CD14-positive monocyte (primary cell): ENCODE measurements at regions not wholly inside any gene's neighbourhood (a gene's known extent, or its start where the extent isn't known, plus 50 kb on each side); places are given as distances from the start of the nearest gene placed in this dataset.

Experiments
- DNase-seq, 3 donors: peaks; one replicate each; pipeline ENCODE4 v3.0.0-alpha.2; 2011 to 2022
- H2AFZ ChIP-seq: 2 replicates; pipeline ENCODE4 v1.6.0; 2012; ENCODE audit warnings: mild to moderate bottlenecking, low read depth, low read length, inconsistent platforms; ENCODE audit not compliant: insufficient read depth, poor library complexity, severe bottlenecking
- H3K27ac ChIP-seq, 2 donors: 1 replicate in 1 of 2; 2 replicates in 1 of 2; pipeline ENCODE4 v1.5.1; 2012 to 2013; ENCODE audit warnings: low read length in 2 of 2, control low read depth in 1 of 2, inconsistent platforms in 1 of 2, low read depth in 1 of 2, mild to moderate bottlenecking in 1 of 2
- H3K27me3 ChIP-seq, 2 donors: one replicate each; pipeline versions ENCODE4 v1.6.0 to v1.6.1; 2011 to 2013; ENCODE audit warnings: low read length in 2 of 2; ENCODE audit not compliant: control insufficient read depth in 2 of 2, insufficient read depth in 2 of 2
- H3K36me3 ChIP-seq, 2 donors: replicated peaks in 1 of 2; 1 replicate in 1 of 2; 2 replicates in 1 of 2; pipeline versions ENCODE4 v1.5.1 to v1.6.1; 2012 to 2013; ENCODE audit warnings: low read length in 2 of 2, control low read depth in 1 of 2, inconsistent platforms in 1 of 2, mild to moderate bottlenecking in 1 of 2; ENCODE audit not compliant: insufficient read depth in 2 of 2, control insufficient read depth in 1 of 2
- H3K4me1 ChIP-seq, 2 donors: 1 replicate in 1 of 2; 2 replicates in 1 of 2; pipeline versions ENCODE4 v1.5.1 to v1.6.1; 2012 to 2013; ENCODE audit warnings: low read length in 2 of 2, control low read depth in 1 of 2, inconsistent platforms in 1 of 2, mild to moderate bottlenecking in 1 of 2, moderate library complexity in 1 of 2; ENCODE audit not compliant: insufficient read depth in 2 of 2, control insufficient read depth in 1 of 2
- H3K4me2 ChIP-seq: replicated peaks from 2 replicates; pipeline ENCODE3; 2012; ENCODE audit warnings: low read length, moderate library complexity, mild to moderate bottlenecking; ENCODE audit not compliant: poor library complexity, severe bottlenecking; ENCODE audit errors: extremely low read depth
- H3K4me3 ChIP-seq, 3 experiments: fragments of 200-600 bp in 1 of 3; sonication (generic) in 1 of 3; replicated peaks in 1 of 3; 1 replicate in 2 of 3; 2 replicates in 1 of 3; pipeline ENCODE4 v1.5.1; 2011 to 2013; ENCODE audit warnings: low read length in 3 of 3, mild to moderate bottlenecking in 3 of 3, control low read depth in 2 of 3, low read depth in 2 of 3, inconsistent platforms in 1 of 3, moderate library complexity in 1 of 3
- H3K79me2 ChIP-seq: 2 replicates; pipeline ENCODE4 v1.6.0; 2012; ENCODE audit warnings: mild to moderate bottlenecking, control low read depth, inconsistent platforms, low read length, moderate library complexity; ENCODE audit not compliant: insufficient read depth
- H3K9ac ChIP-seq: 2 replicates; pipeline ENCODE4 v1.6.0; 2017; ENCODE audit warnings: low read length, mild to moderate bottlenecking; ENCODE audit not compliant: insufficient read depth, poor library complexity, severe bottlenecking
- H3K9me3 ChIP-seq, 2 donors: replicated peaks in 1 of 2; 1 replicate in 1 of 2; 2 replicates in 1 of 2; pipeline versions ENCODE4 v1.5.1 to v1.6.1; 2012 to 2013; ENCODE audit warnings: low read length in 2 of 2, control low read depth in 1 of 2; ENCODE audit not compliant: control insufficient read depth in 1 of 2, insufficient read depth in 1 of 2
- H4K20me1 ChIP-seq: 2 replicates; pipeline ENCODE4 v1.6.0; 2012; ENCODE audit warnings: mild to moderate bottlenecking, low read length, control low read depth, moderate library complexity; ENCODE audit not compliant: insufficient read depth
- H3K27ac Mint-ChIP-seq, 7 donors: one replicate each; pipeline ENCODE4 v1.8.0; 2020; ENCODE audit warnings: mild to moderate bottlenecking in 7 of 7, mixed read lengths in 7 of 7, moderate library complexity in 6 of 7, inconsistent platforms in 2 of 7
- H3K27me3 Mint-ChIP-seq, 3 donors: one replicate each; pipeline ENCODE4 v1.8.0; 2021 to 2022; ENCODE audit warnings: low read depth in 3 of 3, mild to moderate bottlenecking in 3 of 3, mixed read lengths in 3 of 3, moderate library complexity in 3 of 3, inconsistent platforms in 1 of 3
- H3K36me3 Mint-ChIP-seq, 2 donors: one replicate each; pipeline ENCODE4 v1.8.0; 2020; ENCODE audit warnings: mixed read lengths in 2 of 2, inconsistent platforms in 1 of 2, mild to moderate bottlenecking in 1 of 2
- H3K4me1 Mint-ChIP-seq: one replicate; pipeline ENCODE4 v1.8.0; 2020; ENCODE audit warnings: mild to moderate bottlenecking, mixed read lengths
- H3K4me3 Mint-ChIP-seq, 2 donors: one replicate each; pipeline ENCODE4 v1.8.0; 2020; ENCODE audit warnings: mild to moderate bottlenecking in 2 of 2, mixed read lengths in 2 of 2, moderate library complexity in 1 of 2
- H3K9me3 Mint-ChIP-seq, 7 donors: one replicate each; pipeline ENCODE4 v1.8.0; 2020 to 2022; ENCODE audit warnings: mixed read lengths in 7 of 7, mild to moderate bottlenecking in 6 of 7, moderate library complexity in 6 of 7, inconsistent platforms in 2 of 7
- WGBS: methylation state at CpG from one replicate; pipeline ENCODE4 v1.1.5; 2013; ENCODE audit warnings: missing lambda C conversion rate; ENCODE audit not compliant: insufficient coverage; 5-methylcytosine and 5-hydroxymethylcytosine counted together
- intact Hi-C, 2 donors: fragments of 100-400 bp; cut with micrococcal nuclease; formaldehyde crosslinking; loops; one replicate each; pipeline versions ENCODE4 v1.15.0 to v1.15.1; 2023
- TF ChIP-seq, protein P1 (sequence below): fragments of 200-600 bp; IDR thresholded peaks from one replicate; pipeline ENCODE4 v1.8.0; 2022; ENCODE audit warnings: antibody characterized with exemption, mild to moderate bottlenecking

DNA sequence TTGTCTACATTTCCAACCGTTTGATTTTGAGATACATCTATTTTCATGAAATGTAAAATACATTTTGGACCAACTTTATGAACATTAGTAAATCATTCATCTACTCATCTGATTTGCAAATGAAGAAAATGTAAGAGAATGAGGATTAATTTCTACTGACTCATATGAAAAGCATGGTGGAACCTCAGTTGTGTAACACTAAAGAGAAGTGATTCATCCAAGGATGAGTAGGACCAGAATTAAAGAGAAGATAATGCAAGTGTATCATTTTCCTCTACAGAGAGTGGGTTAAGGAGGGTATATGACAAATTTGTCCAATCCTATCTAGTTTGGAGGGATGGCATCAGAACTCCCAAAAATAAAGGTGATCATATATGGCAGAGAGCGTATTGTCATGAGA is 1967.6 kb downstream of the MRPL39 start:
- no peak overlapping the region for H3K4me3 Mint-ChIP-seq
- peaks cover 0 to 2% (median 0%) of the 10 kb centered on the region in 3 donors for H3K27me3 Mint-ChIP-seq
- H4K20me1 ChIP-seq: no peaks in the 10 kb centered on the region
- H2AFZ ChIP-seq: no peak overlapping the region
- H3K36me3 ChIP-seq: no peaks in the 10 kb centered on the region
- no peak overlapping the region for H3K4me3 ChIP-seq
- H3K4me2 ChIP-seq: no peak overlapping the region
- no peaks in the 10 kb centered on the region for H3K79me2 ChIP-seq
- WGBS: no CpG with 5 or more reads among the region's 2 CpGs
- H3K4me1 Mint-ChIP-seq: no peaks in the 10 kb centered on the region
- no peaks in the 10 kb centered on the region for H3K27me3 ChIP-seq
- H3K9me3 ChIP-seq: no peaks in the 10 kb centered on the region
- no peaks in the 10 kb centered on the region for H3K4me1 ChIP-seq
- H3K9ac ChIP-seq: no peak overlapping the region
- H3K9me3 Mint-ChIP-seq: peaks cover 0 to 3% (median 0%) of the 10 kb centered on the region in 7 donors
- TF ChIP-seq, protein P1, sequence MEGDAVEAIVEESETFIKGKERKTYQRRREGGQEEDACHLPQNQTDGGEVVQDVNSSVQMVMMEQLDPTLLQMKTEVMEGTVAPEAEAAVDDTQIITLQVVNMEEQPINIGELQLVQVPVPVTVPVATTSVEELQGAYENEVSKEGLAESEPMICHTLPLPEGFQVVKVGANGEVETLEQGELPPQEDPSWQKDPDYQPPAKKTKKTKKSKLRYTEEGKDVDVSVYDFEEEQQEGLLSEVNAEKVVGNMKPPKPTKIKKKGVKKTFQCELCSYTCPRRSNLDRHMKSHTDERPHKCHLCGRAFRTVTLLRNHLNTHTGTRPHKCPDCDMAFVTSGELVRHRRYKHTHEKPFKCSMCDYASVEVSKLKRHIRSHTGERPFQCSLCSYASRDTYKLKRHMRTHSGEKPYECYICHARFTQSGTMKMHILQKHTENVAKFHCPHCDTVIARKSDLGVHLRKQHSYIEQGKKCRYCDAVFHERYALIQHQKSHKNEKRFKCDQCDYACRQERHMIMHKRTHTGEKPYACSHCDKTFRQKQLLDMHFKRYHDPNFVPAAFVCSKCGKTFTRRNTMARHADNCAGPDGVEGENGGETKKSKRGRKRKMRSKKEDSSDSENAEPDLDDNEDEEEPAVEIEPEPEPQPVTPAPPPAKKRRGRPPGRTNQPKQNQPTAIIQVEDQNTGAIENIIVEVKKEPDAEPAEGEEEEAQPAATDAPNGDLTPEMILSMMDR: no peak
- no peak for DNase-seq
- H3K27ac Mint-ChIP-seq: no peak overlapping the region
- no peak overlapping the region for H3K27ac ChIP-seq
- intact Hi-C loops: no loop called here
- H3K36me3 Mint-ChIP-seq: no peaks in the 10 kb centered on the region

DNA sequence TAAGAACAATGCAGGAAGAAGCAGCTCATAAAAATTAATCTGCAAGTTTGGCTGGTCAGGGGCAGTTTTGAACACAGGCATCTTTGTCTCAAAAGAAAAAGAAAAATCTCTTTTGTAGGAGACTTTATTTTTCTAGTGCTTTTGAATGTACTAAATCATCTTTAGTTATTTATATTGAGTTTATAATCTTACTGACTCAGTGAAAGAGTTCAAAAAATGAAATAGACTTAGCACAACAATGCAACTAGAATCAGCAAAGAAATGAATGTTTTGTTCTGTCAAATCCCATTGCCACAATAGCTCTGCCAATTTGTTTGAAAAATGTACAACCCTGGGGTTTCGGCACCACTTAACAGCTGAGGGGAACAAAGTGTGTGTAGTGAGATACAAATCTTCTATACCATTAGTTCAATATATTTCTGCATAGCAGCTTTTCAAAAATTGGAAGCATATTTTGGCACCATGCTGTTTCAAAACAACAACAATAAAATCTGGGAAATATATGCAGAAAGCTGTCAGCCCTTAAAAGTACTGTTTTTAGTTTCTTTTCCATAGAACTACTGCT is 1969.1 kb downstream of the MRPL39 start:
- TF ChIP-seq, protein P1: no peak
- H3K9ac ChIP-seq: no peak overlapping the region
- Mint-ChIP-seq H3K4me1 (no peaks in the 10 kb centered on the region), H3K27ac (no peak overlapping the region), H3K27me3 (no peaks in the 10 kb centered on the region), H3K4me3 (no peak overlapping the region), H3K9me3 (peaks cover 0 to 4% (median 2%) of the 10 kb centered on the region in 7 donors), H3K36me3 (no peaks in the 10 kb centered on the region)
- no peaks in the 10 kb centered on the region for H3K79me2 ChIP-seq
- H3K27me3 ChIP-seq: no peaks in the 10 kb centered on the region
- no peaks in the 10 kb centered on the region for H4K20me1 ChIP-seq
- no peak overlapping the region for H3K4me2 ChIP-seq
- H3K4me1 ChIP-seq: no peaks in the 10 kb centered on the region
- H3K9me3 ChIP-seq: no peaks in the 10 kb centered on the region
- no peak overlapping the region for H3K4me3 ChIP-seq
- H3K27ac ChIP-seq: no peak overlapping the region
- no peaks in the 10 kb centered on the region for H3K36me3 ChIP-seq
- no peak overlapping the region for H2AFZ ChIP-seq
- whole genome bisulfite sequencing: no CpG with 5 or more reads among the region's 1 CpG
- DNase-seq: no peak
- intact Hi-C loops: no loop called here
